ENCODE measurements at regions not wholly inside any gene's neighbourhood (a gene's known extent, or its start where the extent isn't known, plus 50 kb on each side); places are given as distances from the start of the nearest gene placed in this dataset.

DNA sequence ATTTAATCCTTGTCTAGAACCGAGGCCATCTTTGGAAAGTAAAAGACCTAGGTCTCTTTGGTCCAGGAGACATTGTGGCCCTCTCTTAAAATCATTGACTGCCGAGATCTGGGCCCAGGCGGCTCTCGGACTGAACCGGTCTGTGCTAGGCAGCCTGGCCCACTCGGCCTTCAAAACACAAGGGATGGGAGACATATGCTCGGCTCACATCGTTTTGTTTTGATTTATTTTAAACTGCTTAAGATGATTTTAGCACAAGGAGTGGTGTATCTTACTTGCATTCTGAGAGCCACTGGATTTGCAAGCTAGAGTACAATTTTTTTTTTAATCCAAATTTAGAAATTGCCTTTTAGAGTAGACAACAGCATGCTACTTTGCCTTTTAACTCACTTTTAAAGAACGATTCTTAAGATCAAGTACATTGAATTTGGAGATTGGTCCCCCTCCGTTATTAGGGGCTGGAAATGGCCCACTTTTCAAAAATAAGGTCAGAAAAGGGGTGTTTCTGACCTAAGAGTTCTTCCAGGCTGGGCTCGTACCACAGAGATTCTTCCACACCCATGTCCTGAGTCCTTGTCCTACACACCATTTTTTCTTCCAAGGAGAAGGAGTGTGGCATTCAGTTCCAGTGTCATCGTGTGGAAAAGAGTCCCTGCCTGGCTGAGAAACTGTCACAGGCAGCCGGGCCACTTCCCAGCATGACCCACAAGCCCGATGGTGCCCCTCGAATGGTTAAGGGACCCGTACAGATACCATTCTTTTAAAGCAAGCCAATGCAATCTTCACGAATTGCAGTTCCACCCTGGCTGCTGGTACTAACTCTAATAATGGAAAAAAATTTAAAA, 80.5 kb upstream of the WNT7B start:
- H3K9me2 ChIP-seq (replicated peaks; ENCODE audit: control insufficient read depth, low read length), result no peaks in the 10 kb centered on the region
- no peaks in the 10 kb centered on the region for H4K20me1 ChIP-seq (ENCODE audit: control insufficient read depth, insufficient read depth, low read depth, low read length)
- 0 out of 2 replicates have a peak, but pooled peaks cover 3% of the 10 kb centered on the region for H3K36me3 ChIP-seq (ENCODE audit: control insufficient read depth, low read length)
- H3F3A ChIP-seq (ENCODE audit: control insufficient read depth, insufficient read depth), result peaks cover 14% of the 10 kb centered on the region
- H3K27me3 ChIP-seq (ENCODE audit: control insufficient read depth, low read length), result no peaks in the 10 kb centered on the region
- peaks cover 34% of the 10 kb centered on the region for H3K79me2 ChIP-seq (ENCODE audit: control insufficient read depth, low read length)
- peak overlapping the region; percentile 83 for H3K27ac ChIP-seq (ENCODE audit: low read depth, low read length)
- H3K4me1 ChIP-seq (ENCODE audit: control insufficient read depth, low read length), result peaks cover 58% of the 10 kb centered on the region
- TF ChIP-seq, protein P1, sequence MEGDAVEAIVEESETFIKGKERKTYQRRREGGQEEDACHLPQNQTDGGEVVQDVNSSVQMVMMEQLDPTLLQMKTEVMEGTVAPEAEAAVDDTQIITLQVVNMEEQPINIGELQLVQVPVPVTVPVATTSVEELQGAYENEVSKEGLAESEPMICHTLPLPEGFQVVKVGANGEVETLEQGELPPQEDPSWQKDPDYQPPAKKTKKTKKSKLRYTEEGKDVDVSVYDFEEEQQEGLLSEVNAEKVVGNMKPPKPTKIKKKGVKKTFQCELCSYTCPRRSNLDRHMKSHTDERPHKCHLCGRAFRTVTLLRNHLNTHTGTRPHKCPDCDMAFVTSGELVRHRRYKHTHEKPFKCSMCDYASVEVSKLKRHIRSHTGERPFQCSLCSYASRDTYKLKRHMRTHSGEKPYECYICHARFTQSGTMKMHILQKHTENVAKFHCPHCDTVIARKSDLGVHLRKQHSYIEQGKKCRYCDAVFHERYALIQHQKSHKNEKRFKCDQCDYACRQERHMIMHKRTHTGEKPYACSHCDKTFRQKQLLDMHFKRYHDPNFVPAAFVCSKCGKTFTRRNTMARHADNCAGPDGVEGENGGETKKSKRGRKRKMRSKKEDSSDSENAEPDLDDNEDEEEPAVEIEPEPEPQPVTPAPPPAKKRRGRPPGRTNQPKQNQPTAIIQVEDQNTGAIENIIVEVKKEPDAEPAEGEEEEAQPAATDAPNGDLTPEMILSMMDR (IDR thresholded peaks at IDR 0.05; ENCODE audit: low read depth, low read length, poor library complexity, severe bottlenecking), result no peak
- no peak for TF ChIP-seq EZH2phosphoT487 (IDR thresholded peaks at IDR 0.05; ENCODE audit: borderline replicate concordance, low read length)
- H3K4me2 ChIP-seq (ENCODE audit: low read length), result peak overlapping the region; percentile 96
- H3K9me3 ChIP-seq (ENCODE audit: control insufficient read depth, insufficient read depth, low read length), result no peaks in the 10 kb centered on the region
- peak overlapping the region; percentile 70 for H3K4me3 ChIP-seq (ENCODE audit: low read length)

DNA sequence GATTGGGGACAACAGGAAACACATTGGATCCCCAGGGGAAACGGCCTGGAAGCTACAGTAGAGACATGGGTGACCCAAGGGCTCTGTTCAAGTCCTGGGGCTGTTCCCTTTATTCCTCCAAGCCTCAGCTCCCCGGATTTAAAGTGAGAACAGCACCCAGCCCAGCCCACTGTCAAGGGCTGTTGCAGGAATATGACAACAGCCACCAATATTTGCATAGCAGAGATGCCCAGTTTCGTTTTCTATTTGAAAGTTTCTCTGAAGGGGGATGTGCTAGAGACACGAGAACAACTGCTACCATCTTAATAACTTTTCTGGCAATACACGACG, 81.1 kb upstream of the WNT7B start:
- Histone ChIP-seq H3K4me2 (ENCODE audit: low read length) (peak overlapping the region; percentile 96), H3K9me3 (ENCODE audit: control insufficient read depth, insufficient read depth, low read length) (no peaks in the 10 kb centered on the region), H3K79me2 (ENCODE audit: control insufficient read depth, low read length) (peaks cover 34% of the 10 kb centered on the region), H3K27me3 (ENCODE audit: control insufficient read depth, low read length) (no peaks in the 10 kb centered on the region), H3K4me3 (ENCODE audit: low read length) (peak overlapping the region; percentile 70), H3K27ac (ENCODE audit: low read depth, low read length) (peak overlapping the region; percentile 83), H3K4me1 (ENCODE audit: control insufficient read depth, low read length) (peaks cover 52% of the 10 kb centered on the region), H3K36me3 (ENCODE audit: control insufficient read depth, low read length) (0 out of 2 replicates have a peak, but pooled peaks cover 3% of the 10 kb centered on the region), H4K20me1 (ENCODE audit: control insufficient read depth, insufficient read depth, low read depth, low read length) (no peaks in the 10 kb centered on the region), H3K9me2 (replicated peaks; ENCODE audit: control insufficient read depth, low read length) (no peaks in the 10 kb centered on the region), H3F3A (ENCODE audit: control insufficient read depth, insufficient read depth) (peaks cover 14% of the 10 kb centered on the region)
- no peak for TF ChIP-seq EZH2phosphoT487 (IDR thresholded peaks at IDR 0.05; ENCODE audit: borderline replicate concordance, low read length)
- TF ChIP-seq, protein P1 (IDR thresholded peaks at IDR 0.05; ENCODE audit: low read depth, low read length, poor library complexity, severe bottlenecking), result no peak

DNA sequence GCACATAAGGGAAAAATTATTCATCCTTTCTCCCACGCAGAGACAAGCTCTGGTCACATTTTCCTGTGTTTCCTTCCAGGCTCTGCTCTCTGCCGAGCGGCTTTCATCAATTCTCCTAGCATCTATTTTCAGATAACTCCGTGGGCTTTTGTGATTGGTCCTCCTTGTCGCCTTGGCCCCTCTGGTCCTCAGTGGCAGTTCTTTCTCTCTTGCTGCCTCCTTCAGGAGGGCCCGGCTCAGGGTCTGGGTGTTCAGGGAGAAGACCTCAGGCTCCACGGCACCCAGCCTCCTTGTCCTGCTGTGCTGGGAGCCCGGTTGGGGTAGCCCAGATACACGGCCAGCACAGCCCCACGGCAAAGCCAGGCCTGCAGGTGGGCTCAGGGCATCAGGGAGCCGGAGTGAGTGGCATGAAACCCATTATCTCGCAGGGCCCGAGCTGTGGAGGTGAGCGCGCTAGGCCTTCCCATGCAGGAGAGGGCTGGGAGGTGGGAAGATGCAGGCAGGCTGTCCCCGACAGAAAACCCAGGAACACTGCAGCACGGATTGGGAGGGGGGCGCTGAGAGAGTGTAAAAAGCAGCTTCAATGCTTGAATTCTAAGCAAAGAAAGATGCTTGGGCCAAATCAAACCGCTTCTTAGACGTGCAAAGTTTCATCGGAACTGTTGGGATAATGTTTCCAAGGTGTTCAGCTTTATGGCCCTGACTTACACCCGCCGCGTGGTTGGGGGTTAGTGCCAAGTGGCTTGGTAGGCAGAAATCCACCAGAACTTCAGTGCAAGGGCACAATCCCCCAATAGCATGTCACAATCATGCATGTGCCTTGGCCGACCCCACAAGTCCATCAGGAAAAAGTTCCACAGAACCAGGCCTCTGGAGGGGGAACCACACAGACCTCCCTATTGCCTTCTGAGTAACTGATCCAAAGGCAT, 81.9 kb upstream of the WNT7B start:
- H3K4me2 ChIP-seq (ENCODE audit: low read length), result peak overlapping the region; percentile 96
- H3K79me2 ChIP-seq (ENCODE audit: control insufficient read depth, low read length), result peaks cover 32% of the 10 kb centered on the region
- peaks cover 14% of the 10 kb centered on the region for H3F3A ChIP-seq (ENCODE audit: control insufficient read depth, insufficient read depth)
- H3K9me3 ChIP-seq (ENCODE audit: control insufficient read depth, insufficient read depth, low read length), result no peaks in the 10 kb centered on the region
- H3K27ac ChIP-seq (ENCODE audit: low read depth, low read length), result 0 out of 2 replicates have a peak overlapping the region, but pooled peaks have one; percentile 8
- H3K36me3 ChIP-seq (ENCODE audit: control insufficient read depth, low read length), result 0 out of 2 replicates have a peak, but pooled peaks cover 3% of the 10 kb centered on the region
- H3K4me1 ChIP-seq (ENCODE audit: control insufficient read depth, low read length), result peaks cover 49% of the 10 kb centered on the region
- no peaks in the 10 kb centered on the region for H3K9me2 ChIP-seq (replicated peaks; ENCODE audit: control insufficient read depth, low read length)
- no peaks in the 10 kb centered on the region for H4K20me1 ChIP-seq (ENCODE audit: control insufficient read depth, insufficient read depth, low read depth, low read length)
- H3K27me3 ChIP-seq (ENCODE audit: control insufficient read depth, low read length), result no peaks in the 10 kb centered on the region
- no peak for TF ChIP-seq EZH2phosphoT487 (IDR thresholded peaks at IDR 0.05; ENCODE audit: borderline replicate concordance, low read length)
- TF ChIP-seq, protein P1 (IDR thresholded peaks at IDR 0.05; ENCODE audit: low read depth, low read length, poor library complexity, severe bottlenecking), result no peak
- peak overlapping the region; percentile 70; the same call in 1 of the 2 replicates for H3K4me3 ChIP-seq (ENCODE audit: low read length)
